ENCODE measurements at regions not wholly inside any gene's neighbourhood (a gene's known extent, or its start where the extent isn't known, plus 50 kb on each side); places are given as distances from the start of the nearest gene placed in this dataset.

DNA sequence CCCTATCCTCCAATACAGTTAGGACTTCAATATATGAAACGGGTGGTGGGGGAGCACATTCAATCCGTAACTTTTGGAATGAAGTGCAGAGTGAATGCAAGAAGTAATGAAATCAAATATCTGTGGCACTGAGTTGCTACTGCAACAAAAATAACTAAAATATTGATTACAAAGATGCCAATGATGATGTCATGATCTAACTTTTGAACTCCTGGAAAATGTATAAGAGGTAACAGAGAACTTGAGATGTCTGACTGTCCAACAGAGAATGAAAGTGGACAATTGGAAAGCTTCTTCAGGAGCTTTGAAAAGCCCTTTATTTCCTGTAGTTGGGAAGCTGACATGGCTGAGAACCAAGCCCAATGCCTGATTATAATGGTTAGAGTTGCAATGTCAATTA, 279.9 kb downstream of the ZBBX start:
- TF ChIP-seq, protein P1, sequence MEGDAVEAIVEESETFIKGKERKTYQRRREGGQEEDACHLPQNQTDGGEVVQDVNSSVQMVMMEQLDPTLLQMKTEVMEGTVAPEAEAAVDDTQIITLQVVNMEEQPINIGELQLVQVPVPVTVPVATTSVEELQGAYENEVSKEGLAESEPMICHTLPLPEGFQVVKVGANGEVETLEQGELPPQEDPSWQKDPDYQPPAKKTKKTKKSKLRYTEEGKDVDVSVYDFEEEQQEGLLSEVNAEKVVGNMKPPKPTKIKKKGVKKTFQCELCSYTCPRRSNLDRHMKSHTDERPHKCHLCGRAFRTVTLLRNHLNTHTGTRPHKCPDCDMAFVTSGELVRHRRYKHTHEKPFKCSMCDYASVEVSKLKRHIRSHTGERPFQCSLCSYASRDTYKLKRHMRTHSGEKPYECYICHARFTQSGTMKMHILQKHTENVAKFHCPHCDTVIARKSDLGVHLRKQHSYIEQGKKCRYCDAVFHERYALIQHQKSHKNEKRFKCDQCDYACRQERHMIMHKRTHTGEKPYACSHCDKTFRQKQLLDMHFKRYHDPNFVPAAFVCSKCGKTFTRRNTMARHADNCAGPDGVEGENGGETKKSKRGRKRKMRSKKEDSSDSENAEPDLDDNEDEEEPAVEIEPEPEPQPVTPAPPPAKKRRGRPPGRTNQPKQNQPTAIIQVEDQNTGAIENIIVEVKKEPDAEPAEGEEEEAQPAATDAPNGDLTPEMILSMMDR (IDR thresholded peaks at IDR 0.05) = no peak
- TF ChIP-seq EZH2 (IDR thresholded peaks at IDR 0.05) (no peak), EZH2phosphoT487 (IDR thresholded peaks at IDR 0.05) (no peak)
